Ishikawa (cell line): ENCODE measurements at regions not wholly inside any gene's neighbourhood (a gene's known extent, or its start where the extent isn't known, plus 50 kb on each side); places are given as distances from the start of the nearest gene placed in this dataset.

Experiments used
- CEBPB ChIP-seq: IDR thresholded peaks from 2 replicates; pipeline ENCODE4 v1.6.1; 2012
- CREB1 ChIP-seq: IDR thresholded peaks from 2 replicates; pipeline ENCODE4 v1.6.1; 2012; ENCODE audit warnings: low read depth
- EGR1 ChIP-seq: IDR thresholded peaks from 2 replicates; pipeline ENCODE4 v1.6.1; 2012
- EP300 ChIP-seq: IDR thresholded peaks from 2 replicates; pipeline ENCODE4 v1.6.1; 2012; ENCODE audit warnings: borderline replicate concordance
- FOXM1 ChIP-seq: IDR thresholded peaks from 2 replicates; pipeline ENCODE4 v1.6.1; 2012; ENCODE audit warnings: low read depth, borderline replicate concordance
- NFIC ChIP-seq: IDR thresholded peaks from 2 replicates; pipeline ENCODE4 v1.6.1; 2012
- RAD21 ChIP-seq: IDR thresholded peaks from 2 replicates; pipeline ENCODE4 v1.6.1; 2012; ENCODE audit warnings: low read depth
- TAF1 ChIP-seq: IDR thresholded peaks from 2 replicates; pipeline ENCODE4 v1.6.1; 2012; ENCODE audit warnings: low read depth, mild to moderate bottlenecking
- TCF12 ChIP-seq: IDR thresholded peaks from 2 replicates; pipeline ENCODE4 v1.6.1; 2012; ENCODE audit warnings: low read depth
- TEAD4 ChIP-seq: IDR thresholded peaks from 2 replicates; pipeline ENCODE4 v1.6.1; 2012
- YY1 ChIP-seq: IDR thresholded peaks from 2 replicates; pipeline ENCODE4 v1.6.1; 2012; ENCODE audit warnings: low read depth
- ZBTB7A ChIP-seq: IDR thresholded peaks from 2 replicates; pipeline ENCODE4 v1.6.1; 2012; ENCODE audit warnings: low read depth
- TF ChIP-seq, protein P1 (sequence below): IDR thresholded peaks from 2 replicates; pipeline ENCODE4 v1.6.1; 2012
- TF ChIP-seq, protein P2 (sequence below): IDR thresholded peaks from 2 replicates; pipeline ENCODE4 v1.6.1; 2012; ENCODE audit warnings: low read depth, mild to moderate bottlenecking
- TF ChIP-seq, protein P3 (sequence below): IDR thresholded peaks from 2 replicates; pipeline ENCODE4 v1.6.1; 2012

DNA sequence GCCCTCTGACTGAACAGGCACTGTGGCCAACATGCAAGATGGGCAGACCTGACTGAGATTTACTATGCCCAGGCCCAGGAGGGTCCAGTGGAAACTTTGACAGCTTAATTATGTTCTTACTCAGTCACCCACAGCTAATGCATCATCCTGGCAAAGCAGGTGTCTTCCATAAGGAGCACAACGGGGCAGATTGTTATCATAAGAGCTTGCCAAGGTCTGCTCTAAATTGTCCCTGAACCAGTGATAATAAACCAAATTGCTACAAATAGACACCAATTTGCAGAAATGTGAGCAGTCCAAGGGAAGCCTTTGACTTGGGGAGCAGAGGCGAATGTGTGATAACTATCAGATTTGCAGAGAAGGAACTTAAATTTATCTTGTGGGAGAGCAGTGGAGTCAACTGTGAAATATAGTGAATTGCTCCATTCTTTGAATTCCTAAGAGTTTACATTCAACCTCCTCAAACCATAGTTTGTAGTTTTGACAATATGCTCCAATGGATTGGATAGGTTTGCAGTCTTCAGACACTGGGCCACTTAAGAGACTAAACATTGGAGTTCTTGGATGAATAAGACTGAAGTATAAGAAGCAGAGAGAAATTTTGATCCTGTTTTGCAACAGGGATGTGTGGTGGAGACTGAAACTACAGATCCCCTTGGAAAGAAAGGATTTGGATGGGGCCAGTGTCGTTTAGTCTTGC is 494.7 kb downstream of the CCSER2 start:
- TF ChIP-seq FOXM1 (no peak), CEBPB (no peak), EGR1 (no peak), RAD21 (no peak), EP300 (no peak), YY1 (no peak)
- TF ChIP-seq, protein P1, sequence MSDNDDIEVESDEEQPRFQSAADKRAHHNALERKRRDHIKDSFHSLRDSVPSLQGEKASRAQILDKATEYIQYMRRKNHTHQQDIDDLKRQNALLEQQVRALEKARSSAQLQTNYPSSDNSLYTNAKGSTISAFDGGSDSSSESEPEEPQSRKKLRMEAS: no peak
- TF ChIP-seq, protein P2, sequence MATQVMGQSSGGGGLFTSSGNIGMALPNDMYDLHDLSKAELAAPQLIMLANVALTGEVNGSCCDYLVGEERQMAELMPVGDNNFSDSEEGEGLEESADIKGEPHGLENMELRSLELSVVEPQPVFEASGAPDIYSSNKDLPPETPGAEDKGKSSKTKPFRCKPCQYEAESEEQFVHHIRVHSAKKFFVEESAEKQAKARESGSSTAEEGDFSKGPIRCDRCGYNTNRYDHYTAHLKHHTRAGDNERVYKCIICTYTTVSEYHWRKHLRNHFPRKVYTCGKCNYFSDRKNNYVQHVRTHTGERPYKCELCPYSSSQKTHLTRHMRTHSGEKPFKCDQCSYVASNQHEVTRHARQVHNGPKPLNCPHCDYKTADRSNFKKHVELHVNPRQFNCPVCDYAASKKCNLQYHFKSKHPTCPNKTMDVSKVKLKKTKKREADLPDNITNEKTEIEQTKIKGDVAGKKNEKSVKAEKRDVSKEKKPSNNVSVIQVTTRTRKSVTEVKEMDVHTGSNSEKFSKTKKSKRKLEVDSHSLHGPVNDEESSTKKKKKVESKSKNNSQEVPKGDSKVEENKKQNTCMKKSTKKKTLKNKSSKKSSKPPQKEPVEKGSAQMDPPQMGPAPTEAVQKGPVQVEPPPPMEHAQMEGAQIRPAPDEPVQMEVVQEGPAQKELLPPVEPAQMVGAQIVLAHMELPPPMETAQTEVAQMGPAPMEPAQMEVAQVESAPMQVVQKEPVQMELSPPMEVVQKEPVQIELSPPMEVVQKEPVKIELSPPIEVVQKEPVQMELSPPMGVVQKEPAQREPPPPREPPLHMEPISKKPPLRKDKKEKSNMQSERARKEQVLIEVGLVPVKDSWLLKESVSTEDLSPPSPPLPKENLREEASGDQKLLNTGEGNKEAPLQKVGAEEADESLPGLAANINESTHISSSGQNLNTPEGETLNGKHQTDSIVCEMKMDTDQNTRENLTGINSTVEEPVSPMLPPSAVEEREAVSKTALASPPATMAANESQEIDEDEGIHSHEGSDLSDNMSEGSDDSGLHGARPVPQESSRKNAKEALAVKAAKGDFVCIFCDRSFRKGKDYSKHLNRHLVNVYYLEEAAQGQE: no peak
- TF ChIP-seq, protein P3, sequence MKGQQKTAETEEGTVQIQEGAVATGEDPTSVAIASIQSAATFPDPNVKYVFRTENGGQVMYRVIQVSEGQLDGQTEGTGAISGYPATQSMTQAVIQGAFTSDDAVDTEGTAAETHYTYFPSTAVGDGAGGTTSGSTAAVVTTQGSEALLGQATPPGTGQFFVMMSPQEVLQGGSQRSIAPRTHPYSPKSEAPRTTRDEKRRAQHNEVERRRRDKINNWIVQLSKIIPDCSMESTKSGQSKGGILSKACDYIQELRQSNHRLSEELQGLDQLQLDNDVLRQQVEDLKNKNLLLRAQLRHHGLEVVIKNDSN: no peak

DNA sequence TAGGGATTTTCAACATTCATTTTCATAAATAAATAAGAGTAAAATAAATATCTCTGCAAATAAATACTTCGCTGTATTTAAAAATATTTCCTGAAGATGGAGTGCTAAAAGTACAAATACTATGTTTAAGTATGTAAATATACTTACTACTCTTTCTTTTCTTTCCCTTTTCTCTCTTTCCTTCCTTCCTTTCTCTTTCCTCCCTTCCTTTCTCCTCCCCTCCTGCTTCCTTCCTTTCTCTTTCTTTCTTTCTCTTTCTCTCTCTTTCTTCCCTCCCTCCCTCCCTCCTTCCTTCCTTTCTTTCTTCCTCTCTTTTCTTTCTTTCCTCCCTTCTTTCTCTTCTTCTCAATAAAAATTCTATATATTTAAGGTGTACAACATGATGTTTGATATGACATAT is 496.1 kb downstream of the CCSER2 start:
- TF ChIP-seq EGR1: no peak
- TF ChIP-seq, protein P1: no peak
- TF ChIP-seq, protein P3: no peak
- no peak for TF ChIP-seq TCF12
- no peak for TF ChIP-seq TEAD4
- TF ChIP-seq YY1: no peak
- no peak for TF ChIP-seq CREB1
- no peak for TF ChIP-seq NFIC
- no peak for TF ChIP-seq FOXM1
- no peak for TF ChIP-seq ZBTB7A
- no peak for TF ChIP-seq CEBPB
- TF ChIP-seq, protein P2: no peak
- TF ChIP-seq TAF1: no peak
- TF ChIP-seq EP300: no peak
- TF ChIP-seq RAD21: no peak

DNA sequence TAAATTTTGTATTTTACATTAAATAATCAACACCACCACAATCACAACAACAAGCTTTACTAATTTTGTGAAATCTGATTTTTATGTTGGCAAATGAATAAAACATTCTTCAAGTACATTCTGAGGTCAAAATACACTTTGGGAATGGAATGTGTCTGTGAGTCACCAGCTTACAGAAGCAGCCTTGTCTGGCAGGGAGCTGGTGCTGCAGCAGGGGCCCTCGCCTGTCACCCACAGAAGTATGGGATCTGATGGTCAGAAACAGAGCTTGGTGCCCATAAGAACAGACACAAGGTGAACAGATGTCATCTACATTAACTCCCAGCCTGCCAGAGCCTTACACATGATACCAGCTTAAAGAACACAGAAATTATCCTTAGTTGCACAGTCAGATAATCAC is 496.9 kb downstream of the CCSER2 start:
- no peak for TF ChIP-seq CREB1
- TF ChIP-seq, protein P2: no peak
- no peak for TF ChIP-seq ZBTB7A
- TF ChIP-seq EGR1: no peak
- TF ChIP-seq NFIC: no peak
- no peak for TF ChIP-seq YY1
- TF ChIP-seq TEAD4: no peak
- TF ChIP-seq, protein P1: no peak

DNA sequence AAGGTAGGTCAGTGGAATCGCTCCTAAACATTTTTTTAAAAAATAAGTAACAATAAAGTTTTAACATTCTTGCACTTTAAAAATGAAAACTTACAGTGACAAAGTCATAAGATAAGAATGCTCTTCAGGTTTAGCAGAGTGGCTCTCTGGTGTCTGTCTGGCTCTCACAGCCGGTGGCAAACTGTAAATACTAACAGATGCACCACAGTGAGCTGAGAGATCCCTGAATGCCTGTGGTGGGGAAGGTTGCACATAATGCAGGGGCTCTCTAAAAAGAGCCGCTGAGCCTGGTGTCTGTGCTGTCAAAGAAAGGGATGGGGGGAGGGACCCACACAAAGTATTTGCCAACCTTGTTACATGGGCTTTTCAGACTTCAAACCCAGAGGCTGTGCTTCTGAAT is 498.3 kb downstream of the CCSER2 start:
- TF ChIP-seq, protein P2: no peak
- TF ChIP-seq EGR1 (no peak), TAF1 (no peak), CREB1 (no peak), TCF12 (no peak), ZBTB7A (no peak), FOXM1 (no peak), NFIC (no peak), CEBPB (no peak), EP300 (no peak), TEAD4 (no peak), RAD21 (no peak), YY1 (no peak)
- TF ChIP-seq, protein P1: no peak
- TF ChIP-seq, protein P3: no peak
